Uterus (tissue), 3 donors: ENCODE measurements at regions not wholly inside any gene's neighbourhood (a gene's known extent, or its start where the extent isn't known, plus 50 kb on each side); places are given as distances from the start of the nearest gene placed in this dataset.

Experiments used
- DNase-seq, 2 donors: peaks; one replicate each; pipeline ENCODE4 v3.0.0-alpha.2; 2019 to 2020
- H3K27ac ChIP-seq, 2 donors: fragments of 200-600 bp; sonication (generic); 1 replicate in 1 of 2; 2 replicates in 1 of 2; pipeline ENCODE4 v1.5.1; 2016 to 2018
- H3K27me3 ChIP-seq, 2 donors: fragments of 200-600 bp; sonication (generic); one replicate each; pipeline ENCODE4 v1.5.1; 2018 to 2019; ENCODE audit warnings: control low read depth in 1 of 2
- H3K36me3 ChIP-seq, 2 donors: fragments of 200-600 bp; sonication (generic); one replicate each; pipeline ENCODE4 v1.5.1; 2019; ENCODE audit warnings: control low read depth in 1 of 2
- H3K4me1 ChIP-seq, 2 donors: fragments of 200-600 bp; sonication (generic); one replicate each; pipeline ENCODE4 v1.5.1; 2018 to 2019; ENCODE audit warnings: control low read depth in 1 of 2
- H3K4me3 ChIP-seq, 2 donors: fragments of 200-600 bp; sonication (generic); 1 replicate in 1 of 2; 2 replicates in 1 of 2; pipeline ENCODE4 v1.5.1; 2018 to 2019; ENCODE audit warnings: mild to moderate bottlenecking in 1 of 2
- H3K9me3 ChIP-seq, 2 donors: fragments of 200-600 bp; sonication (generic); one replicate each; pipeline ENCODE4 v1.5.1; 2019; ENCODE audit warnings: control low read depth in 1 of 2
- POLR2A ChIP-seq, 2 donors: fragments of 450-650 bp; IDR thresholded peaks; one replicate each; pipeline ENCODE4 v1.6.1; 2016; ENCODE audit warnings: antibody characterized with exemption in 2 of 2, mild to moderate bottlenecking in 1 of 2, moderate library complexity in 1 of 2
- intact Hi-C: fragments of 100-400 bp; cut with DNase I; formaldehyde crosslinking; loops from one replicate; pipeline ENCODE4 v1.15.1; 2023; ENCODE audit warnings: low total_unique reads
- TF ChIP-seq, protein P1 (sequence below), 4 experiments: fragments of 200-600 bp in 2 of 4; fragments of 450-650 bp in 2 of 4; sonication (generic) in 2 of 4; IDR thresholded peaks; one replicate each; pipeline ENCODE4 v1.5.1; 2016 to 2019; ENCODE audit warnings: antibody characterized with exemption in 4 of 4, mild to moderate bottlenecking in 2 of 4, moderate library complexity in 1 of 4
- donor health status: DM: yes; HTN: yes; CAD: no.

DNA sequence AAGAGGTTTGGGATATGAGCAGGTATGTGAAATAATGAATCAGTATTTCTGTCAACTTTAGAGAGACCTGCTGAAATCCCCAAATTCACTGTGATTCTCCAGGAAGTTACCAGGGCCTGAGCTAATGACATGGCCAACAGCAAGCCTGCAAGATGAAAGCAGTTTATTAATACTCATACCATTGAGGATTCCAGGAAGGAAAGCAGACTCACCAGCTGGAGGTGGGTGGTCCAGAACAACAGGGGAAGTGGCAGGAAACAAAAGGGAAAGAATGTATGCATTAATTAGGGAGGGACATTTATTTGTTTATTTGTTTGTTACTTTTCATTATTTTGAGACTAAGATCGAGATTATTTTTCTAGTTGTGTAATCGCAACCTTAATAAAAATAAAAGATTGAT, 196.6 kb upstream of the AGA start:
- no peaks in the 10 kb centered on the region for H3K36me3 ChIP-seq
- no peaks in the 10 kb centered on the region for H3K4me1 ChIP-seq
- H3K27me3 ChIP-seq, result no peaks in the 10 kb centered on the region
- no peaks in the 10 kb centered on the region for H3K9me3 ChIP-seq
- no peak overlapping the region for H3K27ac ChIP-seq
- no peak for DNase-seq
- no peak for TF ChIP-seq POLR2A (IDR thresholded peaks at IDR 0.05)
- TF ChIP-seq, protein P1, sequence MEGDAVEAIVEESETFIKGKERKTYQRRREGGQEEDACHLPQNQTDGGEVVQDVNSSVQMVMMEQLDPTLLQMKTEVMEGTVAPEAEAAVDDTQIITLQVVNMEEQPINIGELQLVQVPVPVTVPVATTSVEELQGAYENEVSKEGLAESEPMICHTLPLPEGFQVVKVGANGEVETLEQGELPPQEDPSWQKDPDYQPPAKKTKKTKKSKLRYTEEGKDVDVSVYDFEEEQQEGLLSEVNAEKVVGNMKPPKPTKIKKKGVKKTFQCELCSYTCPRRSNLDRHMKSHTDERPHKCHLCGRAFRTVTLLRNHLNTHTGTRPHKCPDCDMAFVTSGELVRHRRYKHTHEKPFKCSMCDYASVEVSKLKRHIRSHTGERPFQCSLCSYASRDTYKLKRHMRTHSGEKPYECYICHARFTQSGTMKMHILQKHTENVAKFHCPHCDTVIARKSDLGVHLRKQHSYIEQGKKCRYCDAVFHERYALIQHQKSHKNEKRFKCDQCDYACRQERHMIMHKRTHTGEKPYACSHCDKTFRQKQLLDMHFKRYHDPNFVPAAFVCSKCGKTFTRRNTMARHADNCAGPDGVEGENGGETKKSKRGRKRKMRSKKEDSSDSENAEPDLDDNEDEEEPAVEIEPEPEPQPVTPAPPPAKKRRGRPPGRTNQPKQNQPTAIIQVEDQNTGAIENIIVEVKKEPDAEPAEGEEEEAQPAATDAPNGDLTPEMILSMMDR (IDR thresholded peaks at IDR 0.05), result no peak
- H3K4me3 ChIP-seq, result no peak overlapping the region
- intact Hi-C loops, result no loop called here

DNA sequence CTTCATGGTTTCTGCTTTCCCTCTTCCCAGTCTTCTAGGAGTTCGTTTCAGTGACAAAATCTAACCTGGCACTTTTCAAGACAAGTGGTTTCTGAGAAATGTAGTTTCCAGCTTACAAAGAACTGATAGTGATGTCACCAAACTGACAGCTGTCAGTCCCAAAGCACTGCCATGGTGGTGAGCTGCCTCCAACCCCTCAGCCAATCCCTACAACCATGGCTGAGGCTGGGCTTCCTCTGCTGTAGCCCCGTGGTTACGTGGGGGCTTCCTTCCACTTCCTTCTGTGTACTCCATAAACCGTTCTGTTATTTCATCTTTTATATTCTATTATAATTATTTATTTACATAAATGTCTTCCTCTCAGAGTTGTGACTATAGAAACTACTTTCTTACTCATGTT, 198.6 kb upstream of the AGA start:
- intact Hi-C loops, result no loop called here
- Histone ChIP-seq H3K36me3 (no peaks in the 10 kb centered on the region), H3K9me3 (no peaks in the 10 kb centered on the region), H3K27me3 (no peaks in the 10 kb centered on the region), H3K4me1 (no peaks in the 10 kb centered on the region), H3K4me3 (no peak overlapping the region), H3K27ac (no peak overlapping the region)
- DNase-seq, result no peak
- TF ChIP-seq POLR2A (IDR thresholded peaks at IDR 0.05), result no peak
- TF ChIP-seq, protein P1 (IDR thresholded peaks at IDR 0.05), result no peak

GRCh38 chr4:177660223-177660622, 218.0 kb upstream of the AGA start:
- no peaks in the 10 kb centered on the region for H3K4me1 ChIP-seq
- no peaks in the 10 kb centered on the region for H3K9me3 ChIP-seq
- H3K4me3 ChIP-seq, result no peak overlapping the region
- TF ChIP-seq, protein P1 (IDR thresholded peaks at IDR 0.05), result no peak
- TF ChIP-seq POLR2A (IDR thresholded peaks at IDR 0.05), result no peak
- no peak overlapping the region for H3K27ac ChIP-seq
- H3K27me3 ChIP-seq, result no peaks in the 10 kb centered on the region
- no peak for DNase-seq
- intact Hi-C loops, result no loop called here
- H3K36me3 ChIP-seq, result no peaks in the 10 kb centered on the region

GRCh38 chr4:177667687-177668086, 225.4 kb upstream of the AGA start:
- intact Hi-C loops, result no loop called here
- DNase-seq, result no peak

GRCh38 chr4:177671387-177671786, 229.2 kb upstream of the AGA start:
- no peak for DNase-seq
- no peaks in the 10 kb centered on the region for H3K4me1 ChIP-seq
- H3K27ac ChIP-seq, result no peak overlapping the region
- H3K36me3 ChIP-seq, result no peaks in the 10 kb centered on the region
- TF ChIP-seq POLR2A (IDR thresholded peaks at IDR 0.05), result no peak
- TF ChIP-seq, protein P1 (IDR thresholded peaks at IDR 0.05), result no peak
- no peak overlapping the region for H3K4me3 ChIP-seq
- no peaks in the 10 kb centered on the region for H3K9me3 ChIP-seq
- no peaks in the 10 kb centered on the region for H3K27me3 ChIP-seq
- intact Hi-C loops, result no loop called here

More at GRCh38 chr4:177667687-177668086, 225.4 kb upstream of the AGA start:
- Histone ChIP-seq H3K9me3 (no peaks in the 10 kb centered on the region), H3K4me3 (no peak overlapping the region), H3K36me3 (no peaks in the 10 kb centered on the region), H3K27me3 (no peaks in the 10 kb centered on the region), H3K4me1 (no peaks in the 10 kb centered on the region), H3K27ac (no peak overlapping the region)
- TF ChIP-seq, protein P1 (IDR thresholded peaks at IDR 0.05), result no peak
- no peak for TF ChIP-seq POLR2A (IDR thresholded peaks at IDR 0.05)
